Kidney (tissue), 13 donors: ENCODE measurements at regions not wholly inside any gene's neighbourhood (a gene's known extent, or its start where the extent isn't known, plus 50 kb on each side); places are given as distances from the start of the nearest gene placed in this dataset.

Experiments used
- DNase-seq, 5 donors: peaks; one replicate each; pipeline ENCODE4 v3.0.0-alpha.2; 2013 to 2020
- FAIRE-seq: peaks from 2 replicates; lab custom pipeline; 2012; peaks lifted over from hg19 to GRCh38; lab: Jason Lieb, UNC
- H3K27ac ChIP-seq, 2 donors: one replicate each; pipeline ENCODE4 v1.7.0; 2013; ENCODE audit warnings: low read depth in 2 of 2, low read length in 2 of 2, inconsistent platforms in 1 of 2
- H3K27me3 ChIP-seq: one replicate; pipeline ENCODE4 v1.7.1; 2013; ENCODE audit warnings: low read length, inconsistent platforms; ENCODE audit not compliant: control insufficient read depth, insufficient read depth
- H3K36me3 ChIP-seq, 3 donors: one replicate each; pipeline versions ENCODE4 v1.7.0 to v1.7.1; 2013; ENCODE audit warnings: low read length in 3 of 3, control low read depth in 1 of 3, inconsistent platforms in 1 of 3; ENCODE audit not compliant: insufficient read depth in 3 of 3, control insufficient read depth in 2 of 3
- H3K4me1 ChIP-seq, 3 donors: one replicate each; pipeline versions ENCODE4 v1.7.0 to v1.7.1; 2013; ENCODE audit warnings: low read length in 3 of 3, inconsistent platforms in 1 of 3, low read depth in 1 of 3; ENCODE audit not compliant: control insufficient read depth in 2 of 3, insufficient read depth in 2 of 3
- H3K4me3 ChIP-seq, 3 donors: one replicate each; pipeline versions ENCODE4 v1.7.0 to v1.8.1; 2013; ENCODE audit warnings: low read length in 3 of 3, control low read depth in 1 of 3, inconsistent platforms in 1 of 3
- H3K9ac ChIP-seq, 3 donors: one replicate each; pipeline versions ENCODE4 v1.7.0 to v1.7.1; 2013; ENCODE audit warnings: low read length in 3 of 3, control low read depth in 1 of 3, inconsistent platforms in 1 of 3
- H3K9me3 ChIP-seq, 3 donors: one replicate each; pipeline versions ENCODE4 v1.7.0 to v1.7.1; 2013; ENCODE audit warnings: low read length in 3 of 3, control low read depth in 1 of 3, inconsistent platforms in 1 of 3; ENCODE audit not compliant: control insufficient read depth in 2 of 3, insufficient read depth in 1 of 3
- CTCF ChIP-seq: IDR thresholded peaks from 3 replicates; pipeline ENCODE4 v1.5.1; 2012; ENCODE audit warnings: mild to moderate bottlenecking, moderate library complexity, borderline replicate concordance; ENCODE audit not compliant: insufficient read depth; ENCODE audit errors: extremely low read depth
- intact Hi-C: fragments of 100-400 bp; cut with DNase I; formaldehyde crosslinking; loops from one replicate; pipeline ENCODE4 v1.11.1; 2022
- donor health status: control.
- donor health status: control.
- donor health status: control.
- donor health status: control.
- donor health status: control.
- donor health status: DM: yes; HTN: yes; CAD: no.
- donor health status: Normal renal cell carcinoma (clear cell type).

GRCh38 chr5:2175842-2176404 is 293.2 kb upstream of the IRX4 start:
- DNase-seq = peak in 1 of 5 donors; percentile 30
- Histone ChIP-seq H3K4me3 (no peak overlapping the region), H3K27ac (no peak overlapping the region), H3K9me3 (no peaks in the 10 kb centered on the region), H3K4me1 (peaks cover 0 to 2% (median 0%) of the 10 kb centered on the region in 3 donors), H3K36me3 (no peaks in the 10 kb centered on the region), H3K27me3 (peaks cover 11% of the 10 kb centered on the region), H3K9ac (no peak overlapping the region)
- no peak for TF ChIP-seq CTCF
- intact Hi-C loops = no loop called here
- no peak for FAIRE-seq

- intact Hi-C loops = no loop called here
- Histone ChIP-seq H3K9ac (no peak overlapping the region), H3K4me1 (no peaks in the 10 kb centered on the region), H3K4me3 (no peak overlapping the region), H3K27me3 (peaks cover 11% of the 10 kb centered on the region), H3K36me3 (no peaks in the 10 kb centered on the region), H3K9me3 (no peaks in the 10 kb centered on the region), H3K27ac (no peak overlapping the region)
- no peak for FAIRE-seq
- peak in 1 of 5 donors; percentile 12 for DNase-seq
- TF ChIP-seq CTCF = no peak
Measured at GRCh38 chr5:2175041-2175440, 292.3 kb upstream of the IRX4 start.

GRCh38 chr5:2174538-2174937 is 291.8 kb upstream of the IRX4 start:
- peaks cover 11% of the 10 kb centered on the region for H3K27me3 ChIP-seq
- intact Hi-C loops = no loop called here
- no peaks in the 10 kb centered on the region for H3K4me1 ChIP-seq
- DNase-seq (peak in 1 of 5 donors; percentile 42), FAIRE-seq (no peak)
- TF ChIP-seq CTCF = no peak
- no peak overlapping the region for H3K27ac ChIP-seq
- no peak overlapping the region for H3K9ac ChIP-seq
- H3K4me3 ChIP-seq = no peak overlapping the region
- no peaks in the 10 kb centered on the region for H3K9me3 ChIP-seq
- H3K36me3 ChIP-seq = no peaks in the 10 kb centered on the region

GRCh38 chr5:2173151-2173834 is 290.6 kb upstream of the IRX4 start:
- no peaks in the 10 kb centered on the region for H3K9me3 ChIP-seq
- FAIRE-seq (no peak), DNase-seq (peak in 2 of 5 donors; percentile 74 to 81)
- H3K27ac ChIP-seq = no peak overlapping the region
- no peaks in the 10 kb centered on the region for H3K36me3 ChIP-seq
- intact Hi-C loops = no loop called here
- H3K4me1 ChIP-seq = no peaks in the 10 kb centered on the region
- no peak overlapping the region for H3K4me3 ChIP-seq
- peaks cover 15% of the 10 kb centered on the region for H3K27me3 ChIP-seq
- H3K9ac ChIP-seq = no peak overlapping the region
- no peak for TF ChIP-seq CTCF
